ENCODE measurements at regions not wholly inside any gene's neighbourhood (a gene's known extent, or its start where the extent isn't known, plus 50 kb on each side); places are given as distances from the start of the nearest gene placed in this dataset.

GRCh38 chr9:11931109-11931508 lies 762.1 kb upstream of the TYRP1 start:
- Histone ChIP-seq H3K4ac (ENCODE audit: low read depth, low read length) (no peak overlapping the region), H3K79me1 (ENCODE audit: low read depth in 1 of 2, low read length in 2 of 2) (no peaks in the 10 kb centered on the region), H3K9ac (ENCODE audit: low read depth, low read length) (no peak overlapping the region), H3K23ac (ENCODE audit: low read depth, low read length) (no peak overlapping the region), H2BK120ac (ENCODE audit: low read depth, low read length) (no peak overlapping the region), H2AFZ (replicated peaks; ENCODE audit: low read length, poor library complexity) (no peak overlapping the region), H2BK20ac (ENCODE audit: low read depth, low read length) (no peak overlapping the region), H3K27me3 (ENCODE audit: control insufficient read depth, insufficient read depth, low read length) (no peaks in the 10 kb centered on the region), H4K5ac (ENCODE audit: low read depth, low read length) (no peak overlapping the region), H4K20me1 (ENCODE audit: insufficient read depth, low read length) (no peaks in the 10 kb centered on the region), H4K91ac (ENCODE audit: insufficient read depth, low read depth, low read length) (no peak overlapping the region), H4K8ac (ENCODE audit: low read depth in 2 of 2, low read length in 2 of 2) (no peak overlapping the region), H3K18ac (ENCODE audit: low read depth, low read length) (no peak overlapping the region), H3K27ac (ENCODE audit: insufficient read depth, low read length) (no peak overlapping the region), H3K4me1 (ENCODE audit: control insufficient read depth, insufficient read depth, low read length) (no peaks in the 10 kb centered on the region), H3K4me2 (ENCODE audit: low read depth, low read length) (no peak overlapping the region), H2BK5ac (ENCODE audit: low read depth, low read length, poor library complexity, severe bottlenecking) (no peak overlapping the region), H3K56ac (ENCODE audit: extremely low read depth, insufficient read depth, low read length) (no peak overlapping the region), H3K9me1 (ENCODE audit: insufficient read depth, low read length) (no peaks in the 10 kb centered on the region), H2AK5ac (ENCODE audit: low read depth, low read length) (no peak overlapping the region), H3K4me3 (ENCODE audit: insufficient read depth, low read depth, low read length) (no peak overlapping the region), H3K9me3 (ENCODE audit: control insufficient read depth, insufficient read depth, low read length) (peaks cover 8% of the 10 kb centered on the region), H2AK9ac (replicated peaks; ENCODE audit: low read depth, low read length, poor library complexity) (no peak overlapping the region), H3K36me3 (ENCODE audit: control insufficient read depth, insufficient read depth, low read length) (no peaks in the 10 kb centered on the region), H2BK15ac (ENCODE audit: low read depth, low read length) (no peak overlapping the region), H3K14ac (replicated peaks; ENCODE audit: low read depth, low read length) (no peak overlapping the region)
- WGBS, 2 experiments (ENCODE audit: extremely low coverage in 2 of 2, insufficient read length in 1 of 2), result no CpG with 5 or more reads among the region's 3 CpGs
- POLR2A ChIA-PET (ENCODE audit: unreplicated experiment), result no interaction called here
- dilution Hi-C loops (cut with HindIII; ENCODE audit: low sequenced_read_pairs, unreplicated experiment), result no loop called here
- CTCF ChIA-PET, result no interaction called here
- BruUV-seq (replicated peaks), result no TSS peak
- TF ChIP-seq CEBPB (IDR thresholded peaks at IDR 0.05; ENCODE audit: low read depth, low read length) (no peak), MAZ (IDR thresholded peaks at IDR 0.05; ENCODE audit: borderline replicate concordance, low read depth, low read length) (no peak), MAFK (IDR thresholded peaks at IDR 0.05; ENCODE audit: low read depth, low read length) (no peak), FOS (IDR thresholded peaks at IDR 0.05; ENCODE audit: low read depth, low read length) (no peak)
- no peak for ATAC-seq (ENCODE audit: low read depth)
- no peak for DNase-seq
- intact Hi-C loops (cut with micrococcal nuclease), result no loop called here
- in situ Hi-C loops (cut with MboI; ENCODE audit: low sequenced_read_pairs), result no loop called here

Data from IMR-90 (cell line).